Natural killer cell (primary cell): ENCODE measurements at regions not wholly inside any gene's neighbourhood (a gene's known extent, or its start where the extent isn't known, plus 50 kb on each side); places are given as distances from the start of the nearest gene placed in this dataset.

Experiments used
- ATAC-seq, 3 donors: fragments of 150-1000 bp in 2 of 3; fragments of 200-7000 bp in 1 of 3; cut with Tn5 transposase; 1 replicate in 1 of 3; 2 replicates in 2 of 3; pipeline ENCODE4 v1.10.0; 2021; ENCODE audit warnings: mild to moderate bottlenecking in 2 of 3, moderate library complexity in 2 of 3
- DNase-seq, 2 donors: peaks; one replicate each; pipeline versions ENCODE4 v3.0.0 to v3.0.0-alpha.2; 2013 to 2021; ENCODE audit warnings: mixed read lengths in 1 of 2
- H3K27ac ChIP-seq: one replicate; pipeline ENCODE4 v1.5.1; 2013; ENCODE audit warnings: mild to moderate bottlenecking, low read length
- H3K27me3 ChIP-seq: one replicate; pipeline ENCODE4 v1.6.1; 2013; ENCODE audit warnings: low read length; ENCODE audit not compliant: control insufficient read depth, insufficient read depth
- H3K36me3 ChIP-seq: one replicate; pipeline ENCODE4 v1.6.1; 2013; ENCODE audit warnings: low read length; ENCODE audit not compliant: control insufficient read depth, insufficient read depth
- H3K4me1 ChIP-seq: one replicate; pipeline ENCODE4 v1.6.1; 2013; ENCODE audit warnings: low read length; ENCODE audit not compliant: control insufficient read depth, insufficient read depth
- H3K4me3 ChIP-seq: one replicate; pipeline ENCODE4 v1.5.1; 2013; ENCODE audit warnings: low read length
- H3K9me3 ChIP-seq: one replicate; pipeline ENCODE4 v1.6.1; 2013; ENCODE audit warnings: low read length; ENCODE audit not compliant: control insufficient read depth, insufficient read depth
- H3K27ac Mint-ChIP-seq, 2 donors: one replicate each; pipeline ENCODE4 v1.8.0; 2022; ENCODE audit warnings: mild to moderate bottlenecking in 2 of 2, mixed read lengths in 2 of 2, moderate library complexity in 1 of 2
- H3K27me3 Mint-ChIP-seq, 2 donors: one replicate each; pipeline ENCODE4 v1.8.0; 2022; ENCODE audit warnings: low read depth in 2 of 2, mixed read lengths in 2 of 2
- H3K36me3 Mint-ChIP-seq: one replicate; pipeline ENCODE4 v1.8.0; 2022; ENCODE audit warnings: mixed read lengths
- H3K4me1 Mint-ChIP-seq, 2 donors: one replicate each; pipeline ENCODE4 v1.8.0; 2022; ENCODE audit warnings: mixed read lengths in 2 of 2
- H3K4me3 Mint-ChIP-seq: one replicate; pipeline ENCODE4 v1.8.0; 2022; ENCODE audit warnings: mild to moderate bottlenecking, moderate library complexity, mixed read lengths
- H3K9me3 Mint-ChIP-seq, 2 donors: one replicate each; pipeline ENCODE4 v1.8.0; 2022; ENCODE audit warnings: mixed read lengths in 2 of 2
- CTCF ChIP-seq: fragments of 200-600 bp; IDR thresholded peaks from one replicate; pipeline ENCODE4 v1.8.0; 2022; ENCODE audit warnings: antibody characterized with exemption
- WGBS: methylation state at CpG from one replicate; pipeline ENCODE4 v1.1.7; 2013; ENCODE audit warnings: missing lambda C conversion rate; ENCODE audit not compliant: insufficient coverage; 5-methylcytosine and 5-hydroxymethylcytosine counted together
- intact Hi-C: fragments of 100-400 bp; cut with micrococcal nuclease; formaldehyde crosslinking; loops from one replicate; pipeline ENCODE4 v1.14.2; 2022

- no peaks in the 10 kb centered on the region for H3K4me1 ChIP-seq
- no peak overlapping the region for H3K4me3 ChIP-seq
- DNase-seq = no peak
- no peak for ATAC-seq
- Mint-ChIP-seq H3K27ac (no peak overlapping the region), H3K27me3 (no peaks in the 10 kb centered on the region), H3K4me1 (no peaks in the 10 kb centered on the region), H3K36me3 (no peaks in the 10 kb centered on the region), H3K9me3 (peaks cover 6 to 9% of the 10 kb centered on the region in 2 donors), H3K4me3 (no peak overlapping the region)
- intact Hi-C loops = no loop called here
- WGBS = 91% methylated on average over 5 of the region's 5 CpGs
- H3K36me3 ChIP-seq = no peaks in the 10 kb centered on the region
- no peak overlapping the region for H3K27ac ChIP-seq
- H3K9me3 ChIP-seq = no peaks in the 10 kb centered on the region
- H3K27me3 ChIP-seq = no peaks in the 10 kb centered on the region
- TF ChIP-seq CTCF = no peak
Measured at GRCh38 chr9:18129809-18130334, 344.1 kb upstream of the ADAMTSL1 start.

- Mint-ChIP-seq H3K9me3 (peaks cover 9% of the 10 kb centered on the region in 2 donors), H3K4me1 (no peaks in the 10 kb centered on the region), H3K4me3 (no peak overlapping the region), H3K36me3 (no peaks in the 10 kb centered on the region), H3K27me3 (no peaks in the 10 kb centered on the region), H3K27ac (no peak overlapping the region)
- H3K27me3 ChIP-seq = no peaks in the 10 kb centered on the region
- intact Hi-C loops = no loop called here
- no peaks in the 10 kb centered on the region for H3K36me3 ChIP-seq
- ATAC-seq = no peak
- no peak overlapping the region for H3K27ac ChIP-seq
- H3K4me1 ChIP-seq = no peaks in the 10 kb centered on the region
- no peak overlapping the region for H3K4me3 ChIP-seq
- no peak for TF ChIP-seq CTCF
- 81% methylated on average over 3 of the region's 3 CpGs for WGBS
- H3K9me3 ChIP-seq = no peaks in the 10 kb centered on the region
- DNase-seq = no peak
Measured at GRCh38 chr9:18136354-18136994, 337.5 kb upstream of the ADAMTSL1 start.

GRCh38 chr9:18137815-18138214 is 336.1 kb upstream of the ADAMTSL1 start:
- Histone ChIP-seq H3K27ac (no peak overlapping the region), H3K27me3 (no peaks in the 10 kb centered on the region), H3K36me3 (no peaks in the 10 kb centered on the region), H3K4me1 (no peaks in the 10 kb centered on the region), H3K9me3 (no peaks in the 10 kb centered on the region), H3K4me3 (no peak overlapping the region)
- Mint-ChIP-seq H3K4me3 (no peak overlapping the region), H3K27ac (no peak overlapping the region), H3K27me3 (no peaks in the 10 kb centered on the region), H3K36me3 (no peaks in the 10 kb centered on the region), H3K9me3 (peaks cover 3 to 6% of the 10 kb centered on the region in 2 donors), H3K4me1 (no peaks in the 10 kb centered on the region)
- ATAC-seq (no peak), DNase-seq (no peak)
- intact Hi-C loops = no loop called here
- WGBS = 80% methylated on average over 3 of the region's 4 CpGs
- no peak for TF ChIP-seq CTCF

- H3K36me3 ChIP-seq = no peaks in the 10 kb centered on the region
- DNase-seq (no peak), ATAC-seq (no peak)
- H3K4me1 Mint-ChIP-seq = no peaks in the 10 kb centered on the region
- H3K4me1 ChIP-seq = no peaks in the 10 kb centered on the region
- H3K27me3 Mint-ChIP-seq = no peaks in the 10 kb centered on the region
- no peak for TF ChIP-seq CTCF
- no peaks in the 10 kb centered on the region for H3K9me3 ChIP-seq
- no peak overlapping the region for H3K4me3 ChIP-seq
- H3K36me3 Mint-ChIP-seq = no peaks in the 10 kb centered on the region
- intact Hi-C loops = no loop called here
- no peak overlapping the region for H3K4me3 Mint-ChIP-seq
- H3K27ac Mint-ChIP-seq = no peak overlapping the region
- no peaks in the 10 kb centered on the region for H3K27me3 ChIP-seq
- H3K27ac ChIP-seq = no peak overlapping the region
- WGBS = 66% methylated on average over 5 of the region's 5 CpGs
- peaks cover 3 to 6% of the 10 kb centered on the region in 2 donors for H3K9me3 Mint-ChIP-seq
Measured at GRCh38 chr9:18138656-18139055, 335.3 kb upstream of the ADAMTSL1 start.
